ENCODE measurements at regions not wholly inside any gene's neighbourhood (a gene's known extent, or its start where the extent isn't known, plus 50 kb on each side); places are given as distances from the start of the nearest gene placed in this dataset.

- no peaks in the 10 kb centered on the region for H3K4me1 ChIP-seq (ENCODE audit: low read depth)
- no peak overlapping the region for H3K4me3 ChIP-seq
- TF ChIP-seq CTCF (IDR thresholded peaks at IDR 0.05; ENCODE audit: low read depth, low read length): no peak
- DNase-seq (ENCODE audit: low read depth in 1 of 2, low spot score in 1 of 2): no peak
- no peak overlapping the region for H3K27ac ChIP-seq
- no peaks in the 10 kb centered on the region for H3K9me3 ChIP-seq (ENCODE audit: low read depth)
- no peaks in the 10 kb centered on the region for H3K27me3 ChIP-seq
- H3K36me3 ChIP-seq: no peaks in the 10 kb centered on the region
Observed at GRCh38 chrX:82087699-82088098, 885.8 kb downstream of the SH3BGRL start.

GRCh38 chrX:82092307-82092706 is 890.4 kb downstream of the SH3BGRL start:
- Histone ChIP-seq H3K4me3 (no peak overlapping the region), H3K27me3 (no peaks in the 10 kb centered on the region), H3K9me3 (ENCODE audit: low read depth) (no peaks in the 10 kb centered on the region), H3K36me3 (no peaks in the 10 kb centered on the region), H3K27ac (no peak overlapping the region), H3K4me1 (ENCODE audit: low read depth) (no peaks in the 10 kb centered on the region)
- DNase-seq (ENCODE audit: low read depth in 1 of 2, low spot score in 1 of 2): no peak
- no peak for TF ChIP-seq CTCF (IDR thresholded peaks at IDR 0.05; ENCODE audit: low read depth, low read length)

GRCh38 chrX:82125103-82125502 is 923.2 kb downstream of the SH3BGRL start:
- Histone ChIP-seq H3K4me1 (ENCODE audit: low read depth) (no peaks in the 10 kb centered on the region), H3K36me3 (no peaks in the 10 kb centered on the region), H3K4me3 (no peak overlapping the region), H3K9me3 (ENCODE audit: low read depth) (no peaks in the 10 kb centered on the region), H3K27me3 (no peaks in the 10 kb centered on the region), H3K27ac (peak overlapping the region; percentile 34)
- TF ChIP-seq CTCF (IDR thresholded peaks at IDR 0.05; ENCODE audit: low read depth, low read length): no peak
- DNase-seq (ENCODE audit: low read depth in 1 of 2, low spot score in 1 of 2): peak in 1 of 2 donors; percentile 39

GRCh38 chrX:82127228-82128123 is 925.6 kb downstream of the SH3BGRL start:
- TF ChIP-seq CTCF (IDR thresholded peaks at IDR 0.05; ENCODE audit: low read depth, low read length): no peak
- Histone ChIP-seq H3K4me1 (ENCODE audit: low read depth) (no peaks in the 10 kb centered on the region), H3K9me3 (ENCODE audit: low read depth) (no peaks in the 10 kb centered on the region), H3K27me3 (no peaks in the 10 kb centered on the region), H3K4me3 (no peak overlapping the region), H3K27ac (no peak overlapping the region), H3K36me3 (no peaks in the 10 kb centered on the region)
- no peak for DNase-seq (ENCODE audit: low read depth in 1 of 2, low spot score in 1 of 2)

- TF ChIP-seq CTCF (IDR thresholded peaks at IDR 0.05; ENCODE audit: low read depth, low read length): no peak
- Histone ChIP-seq H3K4me1 (ENCODE audit: low read depth) (no peaks in the 10 kb centered on the region), H3K27me3 (no peaks in the 10 kb centered on the region), H3K27ac (no peak overlapping the region), H3K9me3 (ENCODE audit: low read depth) (no peaks in the 10 kb centered on the region), H3K36me3 (no peaks in the 10 kb centered on the region), H3K4me3 (no peak overlapping the region)
- no peak for DNase-seq (ENCODE audit: low read depth in 1 of 2, low spot score in 1 of 2)
Observed at GRCh38 chrX:82134378-82134777, 932.5 kb downstream of the SH3BGRL start.

Data from cardiac muscle cell (in vitro differentiated cells and primary cell).